GM12875 (cell line): ENCODE measurements at regions not wholly inside any gene's neighbourhood (a gene's known extent, or its start where the extent isn't known, plus 50 kb on each side); places are given as distances from the start of the nearest gene placed in this dataset.

ENCODE experiments used
- H3K4me3 ChIP-seq: one replicate; pipeline ENCODE4 v1.5.1; 2011; ENCODE audit warnings: low read depth, low read length, control low read depth
- CTCF ChIP-seq: IDR thresholded peaks from 2 replicates; pipeline ENCODE4 v1.5.1; 2011; ENCODE audit warnings: low read depth, mild to moderate bottlenecking, control low read depth, inconsistent platforms, low read length, moderate library complexity, borderline replicate concordance; ENCODE audit not compliant: insufficient read depth

GRCh38 chr2:128690869-128691268, 372.2 kb upstream of the HS6ST1 start:
- no peak for TF ChIP-seq CTCF
- H3K4me3 ChIP-seq = no peak overlapping the region

- TF ChIP-seq CTCF = no peak
- no peak overlapping the region for H3K4me3 ChIP-seq
These were observed 372.9 kb upstream of the HS6ST1 start for GRCh38 chr2:128691526-128691925.

GRCh38 chr2:128692895-128693742, 374.5 kb upstream of the HS6ST1 start:
- no peak overlapping the region for H3K4me3 ChIP-seq
- no peak for TF ChIP-seq CTCF

GRCh38 chr2:128693743-128694029, 375.0 kb upstream of the HS6ST1 start:
- no peak overlapping the region for H3K4me3 ChIP-seq
- no peak for TF ChIP-seq CTCF

- H3K4me3 ChIP-seq = no peak overlapping the region
- no peak for TF ChIP-seq CTCF
These were observed 377.1 kb upstream of the HS6ST1 start for GRCh38 chr2:128695646-128696220.

GRCh38 chr2:128696421-128696820, 377.8 kb upstream of the HS6ST1 start:
- no peak overlapping the region for H3K4me3 ChIP-seq
- TF ChIP-seq CTCF = no peak

GRCh38 chr2:128701418-128701817, 382.8 kb upstream of the HS6ST1 start:
- no peak overlapping the region for H3K4me3 ChIP-seq
- TF ChIP-seq CTCF = no peak
